RWPE1 (cell line): ENCODE measurements at regions not wholly inside any gene's neighbourhood (a gene's known extent, or its start where the extent isn't known, plus 50 kb on each side); places are given as distances from the start of the nearest gene placed in this dataset.
"Not testable (repeated sequence)": the region's sequence is repeated elsewhere in the genome, so short reads cannot be mapped to it uniquely, and the experiment has no call there.

Experiments used
- CTCF ChIA-PET: fragments of 350-600 bp; sonication (Branson Sonifier 250); formaldehyde crosslinking; extraction: SDS; loops from one replicate; lab custom pipeline; 2021; lab: Yijun Ruan, JAX
- POLR2A ChIA-PET: fragments of 400-600 bp; formaldehyde crosslinking; extraction: SDS; loops from one replicate; lab custom pipeline; 2020; ENCODE audit warnings: antibody characterized with exemption; ENCODE audit not compliant: low non-redundant PET; lab: Yijun Ruan, JAX
- DNase-seq: peaks from one replicate; pipeline ENCODE4 v3.0.0; 2012; ENCODE audit warnings: low spot score
- H3K27ac ChIP-seq: fragments of 450-650 bp; 2 replicates; pipeline ENCODE4 v1.5.1; 2017
- TF ChIP-seq, protein P1 (sequence below): fragments of 450-650 bp; conservative IDR thresholded peaks from 2 replicates; pipeline ENCODE4 v1.5.1; 2017; ENCODE audit warnings: low read depth, mild to moderate bottlenecking

DNA sequence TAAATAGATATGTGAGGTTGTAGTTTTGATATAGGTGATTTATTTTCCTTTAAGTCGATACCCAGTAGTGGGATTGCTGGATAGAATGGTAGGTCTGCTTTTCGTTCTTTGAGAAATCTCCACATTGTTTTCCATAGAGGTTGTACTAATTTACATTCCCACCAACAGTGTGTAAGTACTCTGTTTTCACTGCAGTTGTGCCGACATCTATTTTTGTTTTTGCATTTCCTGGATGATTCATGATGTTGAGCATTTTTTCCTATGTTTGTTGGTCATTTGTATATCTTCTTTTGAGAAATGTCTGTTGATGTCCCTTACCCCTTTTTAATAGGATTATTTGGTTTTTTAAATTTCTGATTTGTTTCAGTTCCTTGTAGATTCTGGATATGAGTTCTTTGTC lies 120.7 kb downstream of the NAA11 start:
- TF ChIP-seq, protein P1, sequence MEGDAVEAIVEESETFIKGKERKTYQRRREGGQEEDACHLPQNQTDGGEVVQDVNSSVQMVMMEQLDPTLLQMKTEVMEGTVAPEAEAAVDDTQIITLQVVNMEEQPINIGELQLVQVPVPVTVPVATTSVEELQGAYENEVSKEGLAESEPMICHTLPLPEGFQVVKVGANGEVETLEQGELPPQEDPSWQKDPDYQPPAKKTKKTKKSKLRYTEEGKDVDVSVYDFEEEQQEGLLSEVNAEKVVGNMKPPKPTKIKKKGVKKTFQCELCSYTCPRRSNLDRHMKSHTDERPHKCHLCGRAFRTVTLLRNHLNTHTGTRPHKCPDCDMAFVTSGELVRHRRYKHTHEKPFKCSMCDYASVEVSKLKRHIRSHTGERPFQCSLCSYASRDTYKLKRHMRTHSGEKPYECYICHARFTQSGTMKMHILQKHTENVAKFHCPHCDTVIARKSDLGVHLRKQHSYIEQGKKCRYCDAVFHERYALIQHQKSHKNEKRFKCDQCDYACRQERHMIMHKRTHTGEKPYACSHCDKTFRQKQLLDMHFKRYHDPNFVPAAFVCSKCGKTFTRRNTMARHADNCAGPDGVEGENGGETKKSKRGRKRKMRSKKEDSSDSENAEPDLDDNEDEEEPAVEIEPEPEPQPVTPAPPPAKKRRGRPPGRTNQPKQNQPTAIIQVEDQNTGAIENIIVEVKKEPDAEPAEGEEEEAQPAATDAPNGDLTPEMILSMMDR, result no peak
- CTCF ChIA-PET, result no interaction called here

GRCh38 chr4:79201971-79202370 lies 123.9 kb downstream of the NAA11 start:
- POLR2A ChIA-PET, result no interaction called here

More for the DNA sequence above, 120.7 kb downstream of the NAA11 start:
- H3K27ac ChIP-seq, result no peak overlapping the region
- DNase-seq, result no peak
- POLR2A ChIA-PET, result no interaction called here

GRCh38 chr4:79199743-79200142 lies 126.1 kb downstream of the NAA11 start:
- no peak for DNase-seq
- H3K27ac ChIP-seq, result no peak overlapping the region
- ChIA-PET POLR2A (no interaction called here), CTCF (no interaction called here)
- TF ChIP-seq, protein P1, result no peak

More at GRCh38 chr4:79201971-79202370, 123.9 kb downstream of the NAA11 start:
- DNase-seq, result no peak
- CTCF ChIA-PET, result interaction anchor here (0.6 kb wide), 1 partner anchor 39 kb away, joined by 4 read pairs; no protein-coding TSS in a partner anchor
- TF ChIP-seq, protein P1, result no peak
- no peak overlapping the region for H3K27ac ChIP-seq

DNA sequence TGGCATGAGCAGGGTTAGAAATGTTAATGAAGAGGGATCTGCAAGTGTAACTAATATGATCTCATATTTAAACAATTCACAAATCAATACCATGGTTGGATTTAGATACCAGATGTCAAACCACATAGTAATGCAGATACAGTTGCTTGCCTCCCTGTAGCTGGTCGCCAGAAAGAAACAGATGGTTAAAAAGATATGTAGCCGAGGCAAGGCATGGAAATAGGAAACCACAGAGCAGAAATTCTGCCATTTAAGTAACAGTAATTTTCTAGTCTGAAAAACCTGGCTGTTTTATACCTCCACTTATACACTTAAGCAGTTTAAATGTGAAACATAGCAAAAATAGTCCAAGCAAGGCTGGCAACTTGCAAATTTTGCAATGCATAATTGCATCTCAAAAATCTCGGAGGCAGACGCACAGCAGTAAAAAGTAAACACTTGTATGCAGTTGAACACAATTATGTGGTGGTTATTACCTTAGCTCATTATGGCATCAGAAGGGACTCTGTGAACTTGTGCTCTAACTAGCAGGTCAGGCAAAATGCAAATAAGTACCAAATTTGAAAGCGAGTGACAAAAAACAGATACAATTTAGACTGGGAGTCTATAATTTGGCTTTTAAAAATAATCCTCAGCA lies 126.8 kb downstream of the NAA11 start:
- no peak for DNase-seq
- TF ChIP-seq, protein P1, result no peak
- H3K27ac ChIP-seq, result no peak overlapping the region
- CTCF ChIA-PET, result no interaction called here
- POLR2A ChIA-PET, result no interaction called here

GRCh38 chr4:79197275-79198009 lies 128.4 kb downstream of the NAA11 start:
- TF ChIP-seq, protein P1, result no peak
- DNase-seq, result no peak
- ChIA-PET POLR2A (no interaction called here), CTCF (no interaction called here)
- H3K27ac ChIP-seq, result no peak overlapping the region

- DNase-seq, H3K27ac ChIP-seq, POLR2A ChIA-PET, CTCF ChIA-PET: not testable (repeated sequence)
Observed at GRCh38 chr4:79191292-79191691, 134.6 kb downstream of the NAA11 start.
